KOPT-K1 (cell line): ENCODE measurements at regions not wholly inside any gene's neighbourhood (a gene's known extent, or its start where the extent isn't known, plus 50 kb on each side); places are given as distances from the start of the nearest gene placed in this dataset.
"Not testable (repeated sequence)": the region's sequence is repeated elsewhere in the genome, so short reads cannot be mapped to it uniquely, and the experiment has no call there.

Experiments
- H3K27ac ChIP-seq: fragments of 200-600 bp; sonication (generic); 2 replicates; pipeline ENCODE4 v1.5.1; 2016; ENCODE audit warnings: antibody characterized with exemption, mild to moderate bottlenecking, low read depth, low read length; ENCODE audit not compliant: poor library complexity, severe bottlenecking
- H3K36me3 ChIP-seq: fragments of 200-600 bp; sonication (generic); 2 replicates; pipeline ENCODE4 v1.5.1; 2017; ENCODE audit warnings: antibody characterized with exemption, mild to moderate bottlenecking, low read length, moderate library complexity; ENCODE audit not compliant: insufficient read depth
- H3K9me3 ChIP-seq: fragments of 200-600 bp; sonication (generic); 2 replicates; pipeline ENCODE4 v1.5.1; 2017; ENCODE audit warnings: antibody characterized with exemption, low read length, mild to moderate bottlenecking; ENCODE audit not compliant: insufficient read depth, poor library complexity, severe bottlenecking

DNA sequence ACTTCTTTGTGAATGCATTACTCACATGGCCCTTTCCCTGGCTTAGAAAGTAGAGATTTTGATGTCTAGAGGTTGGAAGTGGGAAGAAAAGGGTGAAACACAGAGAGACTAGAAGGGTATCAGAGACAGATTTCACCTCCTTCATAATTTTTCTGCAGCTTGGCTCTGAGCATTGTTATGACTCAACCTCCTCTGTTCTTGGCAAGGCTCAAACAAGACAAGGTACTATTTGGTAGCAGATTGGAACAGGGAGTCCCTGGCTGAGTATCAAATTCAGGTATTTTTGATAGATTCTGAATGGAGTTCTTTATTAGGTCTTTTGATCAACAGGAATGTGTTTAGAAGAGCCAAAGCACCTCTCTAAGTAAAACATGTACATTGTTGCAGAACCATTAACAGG is 146.3 kb upstream of the CHRDL1 start:
- Histone ChIP-seq H3K9me3 (no peaks in the 10 kb centered on the region), H3K36me3 (no peaks in the 10 kb centered on the region), H3K27ac (no peak overlapping the region)

DNA sequence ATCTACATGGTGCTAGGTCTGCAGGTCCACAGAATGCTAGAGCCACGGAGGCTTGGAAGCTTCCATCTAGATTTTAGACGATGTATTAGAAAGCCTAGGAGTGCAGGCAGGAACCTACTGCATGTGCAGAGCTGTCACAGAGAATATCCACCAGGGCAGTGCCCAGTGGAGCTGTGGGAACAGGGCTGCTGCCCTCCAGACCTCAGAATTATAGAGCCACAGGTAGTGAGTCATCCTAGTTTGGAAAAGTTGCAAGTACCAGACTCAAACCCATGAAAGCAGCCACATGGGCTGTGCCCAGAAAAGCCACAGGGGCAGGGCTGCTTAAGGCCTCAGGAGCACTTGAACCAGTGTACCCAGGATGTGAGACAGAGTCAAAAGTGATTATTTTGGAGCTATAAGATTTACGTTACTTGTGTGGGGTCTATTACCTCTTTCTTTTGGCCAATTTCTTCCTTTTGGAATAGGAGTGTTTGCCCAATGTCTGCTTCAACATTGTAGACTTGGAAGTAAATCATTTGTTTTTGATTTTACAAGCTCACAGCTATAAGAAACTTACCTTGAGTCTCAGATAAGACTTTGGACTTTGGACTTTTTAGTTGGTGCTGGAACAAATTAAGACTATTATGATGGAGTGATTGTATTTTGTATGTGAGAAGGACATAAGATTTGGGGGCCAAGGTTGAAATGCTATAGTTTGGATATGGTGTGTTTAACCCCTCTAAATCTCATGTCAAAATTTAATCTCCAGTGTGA is 143.5 kb upstream of the CHRDL1 start:
- H3K36me3 ChIP-seq, result no peaks in the 10 kb centered on the region
- no peaks in the 10 kb centered on the region for H3K9me3 ChIP-seq
- no peak overlapping the region for H3K27ac ChIP-seq

DNA sequence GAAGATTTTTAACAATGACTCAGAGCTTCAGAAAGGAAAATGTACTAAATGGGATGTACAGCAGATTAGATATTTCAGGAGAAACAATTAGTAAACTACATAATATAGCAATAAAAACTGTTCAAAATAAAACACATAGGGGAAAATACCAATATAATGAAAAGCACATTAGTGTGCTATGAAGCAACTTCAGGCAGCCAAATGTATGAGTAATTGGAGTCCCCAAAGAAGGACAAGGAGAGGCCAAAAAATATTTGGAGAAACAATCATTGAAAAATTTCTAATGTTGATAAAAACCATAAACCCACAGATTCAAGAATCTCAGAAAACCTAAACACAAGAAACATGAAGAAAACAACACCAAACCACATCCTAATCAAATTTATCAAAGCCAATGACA is 129.3 kb upstream of the CHRDL1 start:
- Histone ChIP-seq H3K27ac (no peak overlapping the region), H3K9me3 (no peaks in the 10 kb centered on the region), H3K36me3 (no peaks in the 10 kb centered on the region)

DNA sequence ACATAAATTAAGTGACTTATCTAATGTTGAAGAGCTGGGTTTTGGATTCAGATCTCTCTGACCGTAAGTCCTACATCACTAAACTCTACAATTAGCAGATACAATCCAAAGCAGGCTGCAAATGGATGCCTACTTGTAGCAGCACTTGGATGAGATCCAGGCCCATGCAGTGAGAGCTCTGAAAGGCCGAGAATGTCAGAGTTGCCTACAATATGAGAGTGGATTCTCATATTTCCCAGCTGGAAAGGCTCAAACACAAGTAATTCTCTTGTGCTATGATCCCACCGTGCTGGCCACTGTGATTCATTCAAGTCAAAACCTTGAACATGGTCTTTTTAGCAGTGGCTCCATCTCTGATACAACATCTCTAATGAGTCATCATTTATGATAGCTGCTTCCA is 125.4 kb upstream of the CHRDL1 start:
- Histone ChIP-seq H3K9me3 (no peaks in the 10 kb centered on the region), H3K36me3 (no peaks in the 10 kb centered on the region), H3K27ac (no peak overlapping the region)

DNA sequence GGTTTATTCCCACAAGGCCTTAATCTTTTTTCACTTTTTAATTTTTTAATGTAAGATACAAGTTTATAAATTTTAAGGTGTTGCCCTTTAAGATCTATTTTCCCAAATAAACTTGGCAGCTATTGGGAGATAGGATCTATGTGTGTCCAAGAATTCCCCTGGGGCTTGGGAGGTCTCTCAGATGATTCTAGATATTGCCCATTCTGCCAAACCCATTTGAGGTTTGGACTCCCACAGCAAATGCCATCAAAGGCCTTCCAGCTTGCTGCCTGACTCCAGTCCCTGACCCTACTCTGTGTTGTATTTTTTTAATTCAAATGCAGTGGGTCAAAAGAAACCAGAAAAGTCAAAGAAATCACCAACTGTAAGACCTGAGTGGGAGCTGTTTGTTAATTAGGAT is 120.0 kb upstream of the CHRDL1 start:
- no peak overlapping the region for H3K27ac ChIP-seq
- H3K36me3 ChIP-seq, result no peaks in the 10 kb centered on the region
- no peaks in the 10 kb centered on the region for H3K9me3 ChIP-seq

DNA sequence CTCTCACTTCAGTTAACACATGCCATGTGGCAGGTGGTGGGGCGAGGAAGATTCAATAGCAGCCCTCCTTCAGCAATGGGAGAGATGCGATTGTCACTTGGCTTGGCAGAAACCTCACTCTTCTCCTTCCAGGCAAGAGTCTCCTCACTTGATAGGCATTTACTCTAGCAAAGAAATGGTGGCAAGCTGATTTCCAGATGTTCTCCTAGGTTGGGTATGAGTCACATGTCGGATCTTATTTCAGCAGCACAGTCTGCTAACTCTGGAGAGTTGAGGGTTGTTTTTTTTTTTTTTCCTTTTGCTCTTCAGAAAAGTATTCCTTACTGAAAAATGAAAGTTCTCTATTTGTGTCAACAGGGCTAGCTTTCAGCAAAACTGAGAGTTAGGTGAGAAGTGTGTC is 119.5 kb upstream of the CHRDL1 start:
- no peaks in the 10 kb centered on the region for H3K36me3 ChIP-seq
- no peak overlapping the region for H3K27ac ChIP-seq
- H3K9me3 ChIP-seq, result no peaks in the 10 kb centered on the region

DNA sequence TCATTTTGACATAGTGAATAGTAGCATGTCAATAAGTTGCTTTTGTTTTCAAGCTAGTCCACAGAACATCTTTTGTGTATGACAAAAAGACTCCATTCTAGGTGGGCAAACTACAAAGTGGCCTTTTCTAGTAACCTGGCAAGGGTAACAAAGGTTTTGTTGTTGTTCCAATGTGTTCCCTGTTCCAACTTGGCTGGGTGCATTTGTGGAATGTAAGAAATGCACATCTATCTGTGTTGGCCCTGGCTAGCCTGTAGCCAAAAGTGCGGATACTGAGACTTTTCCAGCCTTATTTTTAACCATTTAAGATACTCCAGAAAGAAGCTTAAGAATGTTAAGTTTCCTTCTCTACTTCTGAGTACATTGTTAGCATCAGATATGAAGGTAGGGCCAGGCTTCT is 118.7 kb upstream of the CHRDL1 start:
- no peaks in the 10 kb centered on the region for H3K36me3 ChIP-seq
- H3K27ac ChIP-seq, result no peak overlapping the region
- H3K9me3 ChIP-seq, result no peaks in the 10 kb centered on the region

DNA sequence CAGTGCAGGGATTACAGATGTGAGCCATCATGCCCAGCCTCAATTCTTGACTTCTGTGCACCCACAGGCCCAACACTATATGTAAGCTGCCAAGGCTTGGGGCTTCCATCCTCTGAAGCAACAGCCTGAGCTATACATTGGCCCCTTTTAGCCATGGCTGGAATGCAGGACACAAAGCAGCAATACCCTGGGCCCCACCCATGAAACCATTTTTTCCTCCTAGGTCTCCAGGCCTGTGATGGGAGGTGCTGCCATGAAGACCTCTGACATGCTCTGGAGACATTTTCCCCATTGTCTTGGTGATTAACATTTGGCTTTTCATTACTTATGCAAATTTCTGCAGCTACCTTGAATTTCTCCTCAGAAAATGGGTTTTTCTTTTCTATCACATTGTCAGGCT is 109.1 kb upstream of the CHRDL1 start:
- not testable (repeated sequence) for H3K27ac ChIP-seq, H3K36me3 ChIP-seq, H3K9me3 ChIP-seq

DNA sequence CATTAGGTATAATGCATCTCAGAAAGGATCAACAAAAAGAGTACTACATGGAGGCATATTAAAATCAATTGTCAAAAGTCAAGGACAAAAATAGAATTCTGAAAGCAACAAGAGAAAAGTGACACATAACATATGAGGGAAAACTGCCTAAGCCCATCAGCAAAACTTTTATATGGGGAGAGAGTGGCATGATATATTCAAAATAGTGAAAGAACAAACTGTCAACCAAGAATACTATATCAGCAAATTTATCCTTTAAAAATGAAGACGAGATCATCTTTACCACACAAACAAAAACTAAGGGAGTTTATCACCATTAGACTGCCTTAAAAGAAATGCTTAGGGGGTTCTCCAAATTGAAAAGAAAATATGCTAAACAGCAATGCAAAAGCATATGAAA is 86.4 kb upstream of the CHRDL1 start:
- no peaks in the 10 kb centered on the region for H3K36me3 ChIP-seq
- no peak overlapping the region for H3K27ac ChIP-seq
- peaks cover 8% of the 10 kb centered on the region for H3K9me3 ChIP-seq

DNA sequence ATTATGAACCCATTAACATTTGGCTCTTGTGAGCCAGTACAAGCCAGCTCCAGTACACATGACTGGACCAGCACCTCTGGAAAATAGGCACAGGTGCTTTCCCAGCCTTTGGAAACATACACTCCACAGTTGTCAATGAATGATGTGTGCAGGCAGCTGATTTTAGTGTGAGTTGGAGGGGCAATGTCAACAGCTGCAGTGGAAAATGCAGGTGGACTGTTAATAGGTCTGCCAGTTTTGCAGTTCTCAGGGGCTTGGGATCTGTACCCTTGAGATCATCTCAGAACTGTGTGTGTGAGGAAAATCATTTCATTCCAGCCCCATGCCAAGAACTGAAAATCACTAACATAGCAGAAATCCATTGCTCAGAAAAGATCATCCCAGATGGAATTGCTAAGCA is 81.7 kb upstream of the CHRDL1 start:
- Histone ChIP-seq H3K9me3 (peaks cover 8% of the 10 kb centered on the region), H3K27ac (no peak overlapping the region), H3K36me3 (no peaks in the 10 kb centered on the region)

DNA sequence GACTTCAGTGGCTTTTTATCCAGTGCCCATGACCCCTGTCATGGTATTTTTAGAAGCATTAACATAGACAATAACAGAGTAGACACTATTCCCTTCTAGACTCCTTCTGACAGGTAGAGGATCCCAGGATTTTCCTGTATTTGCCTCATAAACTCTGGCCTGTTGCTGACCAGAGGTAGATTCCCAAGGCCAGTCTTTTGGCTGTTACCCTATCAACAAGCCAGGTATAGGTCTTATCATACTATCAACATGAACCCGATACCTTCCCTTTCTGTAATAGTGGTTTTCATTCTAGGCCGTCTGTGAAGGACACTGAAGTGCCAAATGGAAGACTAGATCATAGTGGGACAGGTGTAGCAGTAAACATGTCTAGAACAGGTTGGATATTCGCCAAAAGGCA is 76.2 kb upstream of the CHRDL1 start:
- H3K9me3 ChIP-seq, result no peaks in the 10 kb centered on the region
- H3K27ac ChIP-seq, result no peak overlapping the region
- no peaks in the 10 kb centered on the region for H3K36me3 ChIP-seq

DNA sequence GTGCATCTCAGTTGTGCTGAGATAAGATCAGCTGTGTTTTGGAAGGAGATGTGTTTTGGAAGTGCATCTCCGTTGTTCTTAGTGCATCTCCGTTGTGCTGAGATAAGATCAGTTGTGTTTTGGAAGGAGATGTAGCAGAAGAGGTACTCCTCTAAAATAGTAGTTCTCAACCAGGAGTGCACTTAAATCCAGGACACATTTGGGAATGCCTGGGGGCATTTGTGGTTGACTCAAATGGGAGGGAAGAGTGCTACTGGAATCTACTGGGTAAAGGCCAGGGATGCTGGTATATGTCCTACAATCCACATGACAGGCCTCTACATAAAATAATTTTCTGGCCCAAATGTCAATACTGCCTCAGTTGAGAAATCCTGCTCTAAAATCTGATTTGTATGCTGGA is 70.8 kb upstream of the CHRDL1 start:
- H3K36me3 ChIP-seq, result no peaks in the 10 kb centered on the region
- no peaks in the 10 kb centered on the region for H3K9me3 ChIP-seq
- H3K27ac ChIP-seq, result no peak overlapping the region

DNA sequence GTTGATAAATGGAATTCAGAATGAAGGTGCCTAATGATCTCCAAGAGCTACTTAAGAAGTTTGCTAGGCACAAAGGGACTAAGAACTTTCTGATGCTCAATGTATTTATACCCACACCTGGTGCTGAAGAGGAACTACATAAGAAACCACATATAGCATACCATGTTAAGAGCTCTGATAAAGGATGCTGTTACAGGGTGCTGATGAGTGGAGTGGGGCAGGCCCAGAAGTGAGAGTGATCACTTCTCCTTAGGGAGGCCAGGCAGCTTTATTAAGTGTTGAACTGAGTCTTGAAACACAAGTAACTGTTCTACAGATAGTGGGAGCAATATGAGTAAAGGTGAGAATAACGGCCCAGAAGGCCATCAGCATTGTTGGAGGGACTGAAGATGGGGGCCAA is 68.3 kb upstream of the CHRDL1 start:
- H3K36me3 ChIP-seq, result no peaks in the 10 kb centered on the region
- H3K27ac ChIP-seq, result no peak overlapping the region
- H3K9me3 ChIP-seq, result no peaks in the 10 kb centered on the region

DNA sequence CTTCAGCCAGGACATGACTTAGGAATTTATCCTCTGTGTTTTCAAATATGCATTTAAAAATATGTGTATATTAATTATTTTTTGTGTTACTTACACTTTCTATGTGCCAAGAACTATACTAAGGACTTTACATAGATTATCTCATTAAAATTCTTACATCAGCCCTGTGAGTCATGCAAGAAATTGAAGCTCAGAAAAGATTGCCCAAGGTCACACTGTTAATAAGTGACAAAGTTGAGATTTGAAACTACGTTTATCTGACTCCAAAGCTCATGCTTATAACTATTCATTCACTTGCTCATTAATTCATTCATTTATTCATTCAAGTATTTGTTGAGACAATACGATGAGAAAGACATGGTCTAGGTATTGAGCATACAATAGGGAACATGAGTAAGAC is 62.9 kb upstream of the CHRDL1 start:
- no peaks in the 10 kb centered on the region for H3K36me3 ChIP-seq
- no peak overlapping the region for H3K27ac ChIP-seq
- H3K9me3 ChIP-seq, result no peaks in the 10 kb centered on the region

DNA sequence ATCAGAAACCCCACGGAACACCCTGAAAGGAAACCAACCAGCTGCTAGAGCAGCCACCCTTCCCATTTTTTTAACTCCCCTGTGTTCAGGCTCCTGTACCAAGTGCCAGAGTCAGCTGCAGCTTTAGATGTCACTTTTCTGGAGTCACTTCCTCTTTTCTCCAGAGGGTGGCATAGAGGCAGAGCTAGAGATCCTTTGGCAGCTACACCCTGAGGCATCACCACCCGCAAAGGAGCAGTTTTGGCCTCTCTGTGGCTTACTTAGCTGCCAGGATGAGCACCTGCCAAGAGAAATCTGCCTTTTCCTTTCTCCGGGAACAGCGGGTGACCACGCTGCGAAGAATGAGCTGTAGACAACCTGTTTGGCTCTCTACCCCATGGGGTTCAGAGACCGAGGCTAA is 58.0 kb upstream of the CHRDL1 start:
- H3K9me3 ChIP-seq, result no peaks in the 10 kb centered on the region
- H3K27ac ChIP-seq, result no peak overlapping the region
- H3K36me3 ChIP-seq, result no peaks in the 10 kb centered on the region

DNA sequence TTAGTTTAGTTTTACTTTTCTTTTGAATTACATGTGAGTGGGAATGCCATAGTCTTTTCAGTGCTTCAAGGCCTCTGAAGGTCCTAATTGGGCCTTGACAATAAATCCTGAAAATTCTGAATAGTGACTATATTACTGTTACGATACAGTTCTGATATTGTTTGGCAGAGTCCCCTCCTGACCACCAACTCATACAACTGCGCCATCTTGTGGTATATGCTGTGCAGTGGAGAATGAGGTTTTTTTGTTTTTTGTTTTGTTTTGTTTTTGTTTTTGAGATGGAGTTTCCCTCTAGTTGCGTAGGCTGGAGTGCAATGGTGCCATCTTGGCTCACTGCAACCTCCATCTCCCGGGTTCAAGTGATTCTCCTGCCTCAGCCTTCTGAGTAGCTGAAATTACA is 56.6 kb upstream of the CHRDL1 start:
- no peak overlapping the region for H3K27ac ChIP-seq
- H3K36me3 ChIP-seq, result no peaks in the 10 kb centered on the region
- H3K9me3 ChIP-seq, result no peaks in the 10 kb centered on the region
